H9 (cell line): ENCODE measurements at regions not wholly inside any gene's neighbourhood (a gene's known extent, or its start where the extent isn't known, plus 50 kb on each side); places are given as distances from the start of the nearest gene placed in this dataset.

Experiments
- DNase-seq: peaks from one replicate; pipeline ENCODE4 v3.0.0-alpha.2; 2017
- H2AFZ ChIP-seq: one replicate; pipeline ENCODE4 v1.6.1; 2013; ENCODE audit warnings: mild to moderate bottlenecking, low read length, control low read depth, moderate library complexity
- H2AK5ac ChIP-seq: 2 replicates; pipeline ENCODE4 v1.6.1; 2013; ENCODE audit warnings: low read length, control low read depth, mixed read lengths; ENCODE audit not compliant: insufficient read length
- H2BK120ac ChIP-seq: one replicate; pipeline ENCODE4 v1.6.1; 2013; ENCODE audit warnings: low read depth, mild to moderate bottlenecking, low read length, control low read depth, inconsistent platforms; ENCODE audit not compliant: poor library complexity, severe bottlenecking
- H2BK12ac ChIP-seq: 2 replicates; pipeline ENCODE4 v1.6.1; 2013; ENCODE audit warnings: low read length, control low read depth, mixed read lengths, low read depth; ENCODE audit not compliant: insufficient read length
- H2BK15ac ChIP-seq: 2 replicates; pipeline ENCODE4 v1.6.1; 2013; ENCODE audit warnings: low read depth, low read length, control low read depth
- H2BK20ac ChIP-seq: one replicate; pipeline ENCODE4 v1.6.1; 2013; ENCODE audit warnings: low read depth, mild to moderate bottlenecking, low read length, control low read depth, inconsistent platforms; ENCODE audit not compliant: poor library complexity, severe bottlenecking
- H2BK5ac ChIP-seq: 2 replicates; pipeline ENCODE4 v1.6.1; 2013; ENCODE audit warnings: low read length, control low read depth, mixed read lengths; ENCODE audit not compliant: insufficient read length
- H3K14ac ChIP-seq: 2 replicates; pipeline ENCODE4 v1.6.1; 2013; ENCODE audit warnings: low read length, control low read depth; ENCODE audit not compliant: insufficient read depth
- H3K18ac ChIP-seq: 2 replicates; pipeline ENCODE4 v1.6.1; 2013; ENCODE audit warnings: low read depth, mild to moderate bottlenecking, mixed read lengths, low read length, control low read depth; ENCODE audit not compliant: insufficient read length
- H3K23ac ChIP-seq: 2 replicates; pipeline ENCODE4 v1.6.1; 2013; ENCODE audit warnings: low read length, control low read depth, mixed read lengths, low read depth; ENCODE audit not compliant: insufficient read length
- H3K23me2 ChIP-seq: 2 replicates; pipeline ENCODE4 v1.6.1; 2013; ENCODE audit warnings: low read depth, mild to moderate bottlenecking, mixed read lengths, low read length, control low read depth; ENCODE audit not compliant: insufficient read length, poor library complexity, severe bottlenecking
- H3K27ac ChIP-seq: 2 replicates; pipeline ENCODE4 v1.5.1; 2013; ENCODE audit warnings: low read length, control low read depth, mixed read lengths, low read depth; ENCODE audit not compliant: insufficient read length
- H3K27me3 ChIP-seq: 2 replicates; pipeline ENCODE4 v1.6.1; 2013; ENCODE audit warnings: low read length, control low read depth, inconsistent platforms; ENCODE audit not compliant: insufficient read depth
- H3K4ac ChIP-seq: 2 replicates; pipeline ENCODE4 v1.6.1; 2013; ENCODE audit warnings: low read depth, mild to moderate bottlenecking, control low read depth, inconsistent platforms, low read length, moderate library complexity
- H3K4me1 ChIP-seq: 2 replicates; pipeline ENCODE4 v1.6.1; 2013; ENCODE audit warnings: low read length, control low read depth, inconsistent platforms; ENCODE audit not compliant: insufficient read depth
- H3K4me2 ChIP-seq: 2 replicates; pipeline ENCODE4 v1.6.1; 2013; ENCODE audit warnings: low read length, control low read depth, mixed read lengths; ENCODE audit not compliant: insufficient read length, insufficient read depth
- H3K56ac ChIP-seq: 2 replicates; pipeline ENCODE4 v1.6.1; 2013; ENCODE audit warnings: low read depth, mild to moderate bottlenecking, mixed read lengths, low read length, control low read depth; ENCODE audit not compliant: insufficient read length
- H3K79me1 ChIP-seq: 2 replicates; pipeline ENCODE4 v1.6.1; 2013; ENCODE audit warnings: low read depth, mild to moderate bottlenecking, moderate library complexity, low read length, control low read depth, inconsistent platforms; ENCODE audit not compliant: insufficient read depth, poor library complexity, severe bottlenecking
- H3K79me2 ChIP-seq: 2 replicates; pipeline ENCODE4 v1.6.1; 2013; ENCODE audit warnings: low read length, control low read depth, inconsistent platforms; ENCODE audit not compliant: insufficient read depth
- H3K9ac ChIP-seq: 2 replicates; pipeline ENCODE4 v1.6.1; 2013; ENCODE audit warnings: low read length, control low read depth, mixed read lengths; ENCODE audit not compliant: insufficient read length; ENCODE audit errors: extremely low read depth
- H3K9me3 ChIP-seq: one replicate; pipeline ENCODE4 v1.6.1; 2013; ENCODE audit warnings: low read depth, low read length, inconsistent platforms; ENCODE audit not compliant: control insufficient read depth
- H3T11ph ChIP-seq: one replicate; pipeline ENCODE4 v1.6.1; 2013; ENCODE audit warnings: mild to moderate bottlenecking, low read length, control low read depth, inconsistent platforms
- H4K20me1 ChIP-seq: one replicate; pipeline ENCODE4 v1.6.1; 2013; ENCODE audit not compliant: control insufficient read depth, insufficient read length, insufficient read depth
- H4K5ac ChIP-seq: 2 replicates; pipeline ENCODE4 v1.6.1; 2013; ENCODE audit warnings: low read depth, mild to moderate bottlenecking, mixed read lengths, low read length, control low read depth; ENCODE audit not compliant: insufficient read length
- H4K8ac ChIP-seq: replicated peaks from 2 replicates; pipeline ENCODE4 v1.6.1; 2013; ENCODE audit warnings: low read length, control low read depth, mixed read lengths, low read depth; ENCODE audit not compliant: insufficient read length
- H4K91ac ChIP-seq: 2 replicates; pipeline ENCODE4 v1.6.1; 2013; ENCODE audit warnings: low read depth, mild to moderate bottlenecking, moderate library complexity, mixed read lengths, low read length, control low read depth; ENCODE audit not compliant: insufficient read length
- H3K27ac Mint-ChIP-seq, 3 experiments: 2 replicates in 2 of 3; 3 replicates in 1 of 3; pipeline ENCODE4 v1.8.0; 2020 to 2021; ENCODE audit warnings: mixed read lengths in 3 of 3, mild to moderate bottlenecking in 1 of 3, moderate library complexity in 1 of 3
- H3K27me3 Mint-ChIP-seq: 2 replicates; pipeline ENCODE4 v1.8.0; 2021; ENCODE audit warnings: low read depth, mild to moderate bottlenecking, moderate library complexity, mixed read lengths
- H3K36me3 Mint-ChIP-seq, 3 experiments: 2 replicates in 2 of 3; 3 replicates in 1 of 3; pipeline ENCODE4 v1.8.0; 2020 to 2021; ENCODE audit warnings: low read depth in 3 of 3, mixed read lengths in 3 of 3; ENCODE audit not compliant: insufficient read depth in 1 of 3
- H3K4me1 Mint-ChIP-seq, 2 experiments: 2 replicates each; pipeline ENCODE4 v1.8.0; 2020; ENCODE audit warnings: mixed read lengths in 2 of 2
- H3K4me3 Mint-ChIP-seq, 2 experiments: 2 replicates in 1 of 2; 3 replicates in 1 of 2; pipeline ENCODE4 v1.8.0; 2020 to 2021; ENCODE audit warnings: mild to moderate bottlenecking in 2 of 2, mixed read lengths in 2 of 2, moderate library complexity in 1 of 2
- H3K9me3 Mint-ChIP-seq, 2 experiments: 2 replicates in 1 of 2; 3 replicates in 1 of 2; pipeline ENCODE4 v1.8.0; 2020; ENCODE audit warnings: mild to moderate bottlenecking in 2 of 2, mixed read lengths in 2 of 2, moderate library complexity in 1 of 2
- CTCF ChIP-seq: fragments of 200-600 bp; sonication (generic); conservative IDR thresholded peaks from 3 replicates; pipeline ENCODE4 v1.8.0; 2021; ENCODE audit warnings: antibody characterized with exemption, mild to moderate bottlenecking
- WGBS: extraction: QIAGEN DNeasy Blood & Tissue Kit; methylation state at CpG from one replicate; pipeline ENCODE4 v1.1.7; 2013; ENCODE audit warnings: missing lambda C conversion rate, low lambda C conversion rate, mixed read lengths; ENCODE audit not compliant: insufficient read length; ENCODE audit errors: extremely low coverage; 5-methylcytosine and 5-hydroxymethylcytosine counted together

- no peak overlapping the region for H3T11ph ChIP-seq
- no peaks in the 10 kb centered on the region for H3K36me3 Mint-ChIP-seq
These were observed 57.6 kb upstream of the CD302 start for GRCh38 chr2:159855557-159856061.

More at GRCh38 chr2:159855557-159856061, 57.6 kb upstream of the CD302 start:
- Mint-ChIP-seq H3K4me3 (no peak overlapping the region), H3K9me3 (no peaks in the 10 kb centered on the region), H3K27me3 (no peaks in the 10 kb centered on the region), H3K27ac (no peak overlapping the region), H3K4me1 (peaks cover 4 to 11% of the 10 kb centered on the region in 2 experiments)
- WGBS, result no CpG with 5 or more reads among the region's 5 CpGs
- H3K23me2 ChIP-seq, result no peaks in the 10 kb centered on the region
- no peak overlapping the region for H3K18ac ChIP-seq
- H3K14ac ChIP-seq, result no peak overlapping the region
- H3K9me3 ChIP-seq, result no peaks in the 10 kb centered on the region
- H3K4me2 ChIP-seq, result no peak overlapping the region
- no peak overlapping the region for H4K91ac ChIP-seq
- no peak for TF ChIP-seq CTCF
- H3K23ac ChIP-seq, result no peak overlapping the region
- H2AFZ ChIP-seq, result no peak overlapping the region
- H3K79me2 ChIP-seq, result no peaks in the 10 kb centered on the region
- H3K9ac ChIP-seq, result no peak overlapping the region
- no peak overlapping the region for H2AK5ac ChIP-seq
- no peak overlapping the region for H2BK15ac ChIP-seq
- H4K20me1 ChIP-seq, result no peaks in the 10 kb centered on the region
- no peak overlapping the region for H3K56ac ChIP-seq
- no peak overlapping the region for H2BK12ac ChIP-seq
- no peak overlapping the region for H4K5ac ChIP-seq
- no peak overlapping the region for H2BK20ac ChIP-seq
- H3K27ac ChIP-seq, result no peak overlapping the region
- no peak overlapping the region for H3K4ac ChIP-seq
- H4K8ac ChIP-seq, result no peak overlapping the region
- H3K79me1 ChIP-seq, result no peaks in the 10 kb centered on the region
- H3K4me1 ChIP-seq, result no peaks in the 10 kb centered on the region
- no peaks in the 10 kb centered on the region for H3K27me3 ChIP-seq
- H2BK120ac ChIP-seq, result no peak overlapping the region
- H2BK5ac ChIP-seq, result no peak overlapping the region
- DNase-seq, result no peak
